GM21390 (cell line): ENCODE measurements at regions not wholly inside any gene's neighbourhood (a gene's known extent, or its start where the extent isn't known, plus 50 kb on each side); places are given as distances from the start of the nearest gene placed in this dataset.
"Not testable (repeated sequence)": the region's sequence is repeated elsewhere in the genome, so short reads cannot be mapped to it uniquely, and the experiment has no call there.

Experiments
- ATAC-seq: cut with Tn5 transposase; IDR thresholded peaks from one replicate; pipeline ENCODE4 v1.9.1; 2021; ENCODE audit not compliant: unreplicated experiment

GRCh38 chr12:14207905-14208551, 157.5 kb upstream of the ATF7IP start:
- ATAC-seq = no peak

- no peak for ATAC-seq
These were observed 153.5 kb upstream of the ATF7IP start for GRCh38 chr12:14211947-14212387.

- ATAC-seq = no peak
These were observed 151.9 kb upstream of the ATF7IP start for GRCh38 chr12:14213542-14213941.

GRCh38 chr12:14214495-14214894, 151.0 kb upstream of the ATF7IP start:
- no peak for ATAC-seq

GRCh38 chr12:14215949-14216348, 149.5 kb upstream of the ATF7IP start:
- ATAC-seq = not testable (repeated sequence)

GRCh38 chr12:14216405-14217294, 148.8 kb upstream of the ATF7IP start:
- no peak for ATAC-seq

GRCh38 chr12:14219156-14219555, 146.3 kb upstream of the ATF7IP start:
- ATAC-seq = no peak

- ATAC-seq = not testable (repeated sequence)
These were observed 145.8 kb upstream of the ATF7IP start for GRCh38 chr12:14219670-14220069.

- ATAC-seq = no peak
These were observed 140.4 kb upstream of the ATF7IP start for GRCh38 chr12:14225064-14225463.

- not testable (repeated sequence) for ATAC-seq
These were observed 130.3 kb upstream of the ATF7IP start for GRCh38 chr12:14235176-14235575.

GRCh38 chr12:14236641-14237040, 128.8 kb upstream of the ATF7IP start:
- not testable (repeated sequence) for ATAC-seq

GRCh38 chr12:14238221-14238792, 127.2 kb upstream of the ATF7IP start:
- no peak for ATAC-seq

GRCh38 chr12:14239350-14239934, 126.0 kb upstream of the ATF7IP start:
- ATAC-seq = peak; percentile 68

- peak; percentile 43 for ATAC-seq
These were observed 125.3 kb upstream of the ATF7IP start for GRCh38 chr12:14239935-14240872.

- no peak for ATAC-seq
These were observed 124.6 kb upstream of the ATF7IP start for GRCh38 chr12:14240873-14241220.

- not testable (repeated sequence) for ATAC-seq
These were observed 122.7 kb upstream of the ATF7IP start for GRCh38 chr12:14242825-14243224.

- no peak for ATAC-seq
These were observed 121.5 kb upstream of the ATF7IP start for GRCh38 chr12:14243941-14244340.

GRCh38 chr12:14244876-14245669, 120.4 kb upstream of the ATF7IP start:
- no peak for ATAC-seq

- ATAC-seq = no peak
These were observed 118.3 kb upstream of the ATF7IP start for GRCh38 chr12:14247166-14247565.

- ATAC-seq = no peak
These were observed 116.1 kb upstream of the ATF7IP start for GRCh38 chr12:14249368-14249767.
